GM23338 (cell line): ENCODE measurements at regions not wholly inside any gene's neighbourhood (a gene's known extent, or its start where the extent isn't known, plus 50 kb on each side); places are given as distances from the start of the nearest gene placed in this dataset.

ENCODE experiments used
- ATAC-seq: fragments of 200-7000 bp; cut with Tn5 transposase; 3 replicates; pipeline ENCODE4 v1.9.1; 2020
- DNase-seq: peaks from one replicate; pipeline ENCODE4 v3.0.0-alpha.2; 2015; ENCODE audit warnings: low spot score
- H2AFZ ChIP-seq: fragments of 200-600 bp; sonication (generic); 2 replicates; pipeline ENCODE4 v1.8.0; 2016; ENCODE audit warnings: antibody characterized with exemption, mild to moderate bottlenecking, moderate library complexity
- H3F3A ChIP-seq: fragments of 200-600 bp; sonication (generic); replicated peaks from 2 replicates; pipeline ENCODE4 v1.8.0; 2017; ENCODE audit warnings: antibody characterized with exemption, mixed run types, low read depth
- H3K27ac ChIP-seq: fragments of 200-600 bp; sonication (generic); 2 replicates; pipeline ENCODE4 v1.6.1; 2016; ENCODE audit warnings: low read depth
- H3K27me3 ChIP-seq: fragments of 200-600 bp; sonication (generic); 2 replicates; pipeline ENCODE4 v1.8.0; 2016; ENCODE audit warnings: mild to moderate bottlenecking, mixed run types, moderate library complexity; ENCODE audit not compliant: insufficient read depth
- H3K36me3 ChIP-seq: fragments of 200-600 bp; sonication (generic); 2 replicates; pipeline ENCODE4 v1.8.0; 2016; ENCODE audit warnings: mild to moderate bottlenecking; ENCODE audit not compliant: insufficient read depth
- H3K4me1 ChIP-seq: fragments of 200-600 bp; sonication (generic); 2 replicates; pipeline ENCODE4 v1.8.0; 2016; ENCODE audit warnings: mild to moderate bottlenecking, moderate library complexity; ENCODE audit not compliant: insufficient read depth
- H3K4me2 ChIP-seq: fragments of 200-600 bp; sonication (generic); 2 replicates; pipeline ENCODE4 v1.7.1; 2017; ENCODE audit warnings: mixed run types
- H3K4me3 ChIP-seq: fragments of 200-600 bp; sonication (generic); 2 replicates; pipeline ENCODE4 v1.6.1; 2016; ENCODE audit warnings: mixed run types
- H3K79me2 ChIP-seq: fragments of 200-600 bp; sonication (generic); replicated peaks from 2 replicates; pipeline ENCODE4 v1.8.0; 2017; ENCODE audit warnings: mild to moderate bottlenecking; ENCODE audit not compliant: insufficient read depth
- H3K9me2 ChIP-seq: fragments of 200-600 bp; sonication (generic); 2 replicates; pipeline ENCODE4 v1.8.0; 2017; ENCODE audit not compliant: insufficient read depth
- H4K20me1 ChIP-seq: fragments of 200-600 bp; sonication (generic); replicated peaks from 2 replicates; pipeline ENCODE4 v1.8.0; 2017; ENCODE audit warnings: mild to moderate bottlenecking; ENCODE audit not compliant: insufficient read depth
- H3K27ac Mint-ChIP-seq: 2 replicates; pipeline ENCODE4 v1.8.0; 2020; ENCODE audit warnings: inconsistent platforms, mild to moderate bottlenecking, moderate library complexity, mixed read lengths
- H3K27me3 Mint-ChIP-seq: 3 replicates; pipeline ENCODE4 v1.8.0; 2022; ENCODE audit warnings: low read depth, mild to moderate bottlenecking, moderate library complexity, mixed read lengths, inconsistent platforms; ENCODE audit not compliant: insufficient read depth, poor library complexity
- H3K36me3 Mint-ChIP-seq: 3 replicates; pipeline ENCODE4 v1.8.0; 2021; ENCODE audit warnings: low read depth, mild to moderate bottlenecking, inconsistent platforms, moderate library complexity, mixed read lengths
- H3K4me1 Mint-ChIP-seq: 3 replicates; pipeline ENCODE4 v1.8.0; 2020; ENCODE audit warnings: mild to moderate bottlenecking, inconsistent platforms, mixed read lengths
- H3K4me3 Mint-ChIP-seq: 3 replicates; pipeline ENCODE4 v1.8.0; 2021; ENCODE audit warnings: moderate library complexity, mild to moderate bottlenecking, inconsistent platforms, mixed read lengths
- H3K9me3 Mint-ChIP-seq: 3 replicates; pipeline ENCODE4 v1.8.0; 2020; ENCODE audit warnings: moderate library complexity, mild to moderate bottlenecking, inconsistent platforms, mixed read lengths
- CREB1 ChIP-seq: fragments of 250-450 bp; sonication (Bioruptor Pico); IDR thresholded peaks from 2 replicates; pipeline ENCODE4 v1.5.0; 2020; ENCODE audit warnings: low read depth, mild to moderate bottlenecking, moderate library complexity
- CTCF ChIP-seq, 2 experiments: fragments of 200-600 bp in 1 of 2; sonication (generic) in 1 of 2; conservative IDR thresholded peaks; 2 replicates each; pipeline versions ENCODE4 v1.5.1 to v1.6.1; 2016 to 2017; ENCODE audit warnings: antibody characterized with exemption in 2 of 2, low read depth in 2 of 2, mild to moderate bottlenecking in 2 of 2, moderate library complexity in 1 of 2
- EZH2phosphoT487 ChIP-seq: fragments of 200-600 bp; sonication (generic); IDR thresholded peaks from one replicate; pipeline ENCODE4 v1.8.1; 2018; ENCODE audit warnings: antibody characterized with exemption; ENCODE audit not compliant: unreplicated experiment
- POLR2AphosphoS5 ChIP-seq: IDR thresholded peaks from 2 replicates; pipeline ENCODE4 v1.6.1; 2016; ENCODE audit warnings: antibody characterized with exemption, low read depth
- ZNF114 ChIP-seq: fragments of 250-450 bp; sonication (Bioruptor Pico); IDR thresholded peaks from 2 replicates; pipeline ENCODE4 v1.5.0; 2020; ENCODE audit warnings: mild to moderate bottlenecking, moderate library complexity
- ZNF331 ChIP-seq: fragments of 250-450 bp; sonication (Bioruptor Pico); IDR thresholded peaks from 2 replicates; pipeline ENCODE4 v1.5.0; 2020; ENCODE audit warnings: low read depth, mild to moderate bottlenecking, moderate library complexity
- ZNF462 ChIP-seq: fragments of 250-450 bp; sonication (Bioruptor Pico); IDR thresholded peaks from 2 replicates; pipeline ENCODE4 v1.5.0; 2020; ENCODE audit warnings: mild to moderate bottlenecking, moderate library complexity

DNA sequence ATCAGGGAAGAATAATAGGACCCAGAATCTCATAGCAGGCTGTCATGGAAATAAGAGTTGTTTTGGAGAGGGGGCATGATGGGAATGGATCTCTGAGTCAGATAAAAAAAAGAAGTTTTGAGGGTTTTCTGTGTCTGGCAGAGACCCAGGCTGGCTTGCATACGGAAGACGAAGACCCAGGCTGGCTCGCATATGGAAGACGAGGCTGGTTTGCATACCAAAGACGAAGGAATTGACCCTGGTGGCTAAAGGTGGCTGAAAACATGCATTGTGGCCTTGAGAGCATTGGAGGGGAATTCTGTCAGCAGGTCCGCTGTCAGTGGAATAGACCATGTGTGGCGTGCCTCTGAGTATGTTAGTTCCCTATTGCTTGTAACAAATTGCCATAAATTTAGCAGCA is 335.1 kb downstream of the BTBD3 start:
- H3K27me3 ChIP-seq, result no peaks in the 10 kb centered on the region
- Mint-ChIP-seq H3K27me3 (peaks cover 3% of the 10 kb centered on the region), H3K4me1 (peaks cover 25% of the 10 kb centered on the region), H3K36me3 (no peaks in the 10 kb centered on the region), H3K27ac (no peak overlapping the region), H3K4me3 (no peak overlapping the region), H3K9me3 (0 out of 3 replicates have a peak, but pooled peaks cover 2% of the 10 kb centered on the region)
- no peaks in the 10 kb centered on the region for H3K36me3 ChIP-seq
- H3K4me1 ChIP-seq, result peaks cover 21% of the 10 kb centered on the region
- ATAC-seq (peak; percentile 94), DNase-seq (peak; percentile 77)
- peak overlapping the region; percentile 46 for H3K4me2 ChIP-seq
- H3F3A ChIP-seq, result no peaks in the 10 kb centered on the region
- no peaks in the 10 kb centered on the region for H4K20me1 ChIP-seq
- peak overlapping the region; percentile 25 for H3K4me3 ChIP-seq
- H3K79me2 ChIP-seq, result no peaks in the 10 kb centered on the region
- no peak overlapping the region for H3K27ac ChIP-seq
- peaks cover 8% of the 10 kb centered on the region; the same call in 1 of the 2 replicates for H3K9me2 ChIP-seq
- no peak overlapping the region for H2AFZ ChIP-seq
- TF ChIP-seq CTCF (conservative IDR thresholded peaks at IDR 0.05; ENCODE audit: low read depth in 2 of 2) (no peak), ZNF462 (CRISPR knock-in tag) (peak; percentile 61; the same call in 1 of the 2 replicates)

- H2AFZ ChIP-seq, result no peak overlapping the region
- no peak for DNase-seq
- Mint-ChIP-seq H3K9me3 (0 out of 3 replicates have a peak, but pooled peaks cover 2% of the 10 kb centered on the region), H3K4me3 (no peak overlapping the region), H3K4me1 (peaks cover 25% of the 10 kb centered on the region), H3K36me3 (no peaks in the 10 kb centered on the region), H3K27ac (no peak overlapping the region), H3K27me3 (peaks cover 3% of the 10 kb centered on the region)
- H3K27me3 ChIP-seq, result no peaks in the 10 kb centered on the region
- peaks cover 8% of the 10 kb centered on the region; the same call in 1 of the 2 replicates for H3K9me2 ChIP-seq
- no peak overlapping the region for H3K4me2 ChIP-seq
- no peak overlapping the region for H3K4me3 ChIP-seq
- no peak for ATAC-seq
- no peak overlapping the region for H3K27ac ChIP-seq
- H3K36me3 ChIP-seq, result no peaks in the 10 kb centered on the region
- no peaks in the 10 kb centered on the region for H4K20me1 ChIP-seq
- peaks cover 21% of the 10 kb centered on the region for H3K4me1 ChIP-seq
- H3K79me2 ChIP-seq, result no peaks in the 10 kb centered on the region
- H3F3A ChIP-seq, result no peaks in the 10 kb centered on the region
- TF ChIP-seq CREB1 (CRISPR knock-in tag) (no peak), CTCF (conservative IDR thresholded peaks at IDR 0.05; ENCODE audit: low read depth in 2 of 2) (peak in 1 of 2 experiments; percentile 25; a peak in 2 of 4 replicates), EZH2phosphoT487 (no peak), ZNF331 (CRISPR knock-in tag) (no peak), POLR2AphosphoS5 (no peak), ZNF114 (no peak)
Measured at GRCh38 chr20:12255461-12255970, 337.8 kb downstream of the BTBD3 start.
